Effector memory CD4-positive, alpha-beta T cell (primary cell): ENCODE measurements at regions not wholly inside any gene's neighbourhood (a gene's known extent, or its start where the extent isn't known, plus 50 kb on each side); places are given as distances from the start of the nearest gene placed in this dataset.
"Not testable (repeated sequence)": the region's sequence is repeated elsewhere in the genome, so short reads cannot be mapped to it uniquely, and the experiment has no call there.

ENCODE experiments used
- DNase-seq, 3 donors: peaks; one replicate each; pipeline ENCODE4 v3.0.0-alpha.2; 2020
- H3K27ac ChIP-seq: 2 replicates; pipeline ENCODE4 v1.7.0; 2013; ENCODE audit warnings: mild to moderate bottlenecking, low read length, moderate library complexity; ENCODE audit not compliant: insufficient read depth, poor library complexity, severe bottlenecking
- H3K27me3 ChIP-seq: replicated peaks from 2 replicates; pipeline ENCODE4 v1.7.0; 2013; ENCODE audit warnings: mild to moderate bottlenecking, low read length; ENCODE audit not compliant: insufficient read depth, control insufficient read depth, poor library complexity, severe bottlenecking
- H3K36me3 ChIP-seq: 2 replicates; pipeline ENCODE4 v1.7.0; 2013; ENCODE audit warnings: mild to moderate bottlenecking, low read length, moderate library complexity; ENCODE audit not compliant: control insufficient read depth, insufficient read depth
- H3K4me1 ChIP-seq: 2 replicates; pipeline ENCODE4 v1.7.0; 2013; ENCODE audit warnings: low read length, mild to moderate bottlenecking; ENCODE audit not compliant: control insufficient read depth, insufficient read depth, poor library complexity, severe bottlenecking
- H3K4me3 ChIP-seq: 2 replicates; pipeline ENCODE4 v1.7.0; 2013; ENCODE audit warnings: low read length, low read depth, mild to moderate bottlenecking; ENCODE audit not compliant: insufficient read depth, poor library complexity, severe bottlenecking
- H3K9me3 ChIP-seq: 2 replicates; pipeline ENCODE4 v1.7.0; 2013; ENCODE audit warnings: mild to moderate bottlenecking, low read length, moderate library complexity; ENCODE audit not compliant: control insufficient read depth

GRCh38 chr9:3647652-3648051 lies 121.9 kb upstream of the RFX3 start:
- Histone ChIP-seq H3K4me3 (no peak overlapping the region), H3K27me3 (no peaks in the 10 kb centered on the region), H3K9me3 (no peaks in the 10 kb centered on the region), H3K36me3 (no peaks in the 10 kb centered on the region), H3K4me1 (no peaks in the 10 kb centered on the region), H3K27ac (no peak overlapping the region)
- no peak for DNase-seq

GRCh38 chr9:3646226-3646625 lies 120.4 kb upstream of the RFX3 start:
- H3K36me3 ChIP-seq = no peaks in the 10 kb centered on the region
- H3K4me3 ChIP-seq = no peak overlapping the region
- H3K4me1 ChIP-seq = no peaks in the 10 kb centered on the region
- no peaks in the 10 kb centered on the region for H3K27me3 ChIP-seq
- H3K9me3 ChIP-seq = no peaks in the 10 kb centered on the region
- no peak overlapping the region for H3K27ac ChIP-seq
- DNase-seq = no peak

GRCh38 chr9:3642075-3642474 lies 116.3 kb upstream of the RFX3 start:
- H3K4me3 ChIP-seq, H3K36me3 ChIP-seq, DNase-seq, H3K4me1 ChIP-seq, H3K27ac ChIP-seq, H3K27me3 ChIP-seq, H3K9me3 ChIP-seq: not testable (repeated sequence)

- H3K9me3 ChIP-seq = no peaks in the 10 kb centered on the region
- no peaks in the 10 kb centered on the region for H3K4me1 ChIP-seq
- H3K27ac ChIP-seq = no peak overlapping the region
- no peak for DNase-seq
- H3K27me3 ChIP-seq = no peaks in the 10 kb centered on the region
- H3K36me3 ChIP-seq = no peaks in the 10 kb centered on the region
- H3K4me3 ChIP-seq = no peak overlapping the region
Observed at GRCh38 chr9:3629495-3629894, 103.7 kb upstream of the RFX3 start.

GRCh38 chr9:3628239-3628638 lies 102.4 kb upstream of the RFX3 start:
- no peaks in the 10 kb centered on the region for H3K27me3 ChIP-seq
- H3K9me3 ChIP-seq = no peaks in the 10 kb centered on the region
- no peak overlapping the region for H3K27ac ChIP-seq
- DNase-seq = no peak
- H3K36me3 ChIP-seq = no peaks in the 10 kb centered on the region
- no peak overlapping the region for H3K4me3 ChIP-seq
- no peaks in the 10 kb centered on the region for H3K4me1 ChIP-seq

GRCh38 chr9:3608011-3608410 lies 82.2 kb upstream of the RFX3 start:
- Histone ChIP-seq H3K9me3 (no peaks in the 10 kb centered on the region), H3K27me3 (no peaks in the 10 kb centered on the region), H3K27ac (no peak overlapping the region), H3K36me3 (no peaks in the 10 kb centered on the region), H3K4me1 (no peaks in the 10 kb centered on the region), H3K4me3 (no peak overlapping the region)
- DNase-seq = no peak

- Histone ChIP-seq H3K9me3 (no peaks in the 10 kb centered on the region), H3K36me3 (no peaks in the 10 kb centered on the region), H3K27me3 (no peaks in the 10 kb centered on the region), H3K4me3 (no peak overlapping the region), H3K27ac (no peak overlapping the region), H3K4me1 (no peaks in the 10 kb centered on the region)
- no peak for DNase-seq
Observed at GRCh38 chr9:3600672-3601071, 74.9 kb upstream of the RFX3 start.

GRCh38 chr9:3597792-3598191 lies 72.0 kb upstream of the RFX3 start:
- no peak overlapping the region for H3K27ac ChIP-seq
- H3K4me1 ChIP-seq = no peaks in the 10 kb centered on the region
- no peak overlapping the region for H3K4me3 ChIP-seq
- DNase-seq = no peak
- no peaks in the 10 kb centered on the region for H3K36me3 ChIP-seq
- H3K9me3 ChIP-seq = no peaks in the 10 kb centered on the region
- H3K27me3 ChIP-seq = no peaks in the 10 kb centered on the region

GRCh38 chr9:3586066-3586465 lies 60.3 kb upstream of the RFX3 start:
- H3K36me3 ChIP-seq = no peaks in the 10 kb centered on the region
- H3K9me3 ChIP-seq = no peaks in the 10 kb centered on the region
- no peak overlapping the region for H3K4me3 ChIP-seq
- H3K27ac ChIP-seq = no peak overlapping the region
- H3K27me3 ChIP-seq = no peaks in the 10 kb centered on the region
- no peaks in the 10 kb centered on the region for H3K4me1 ChIP-seq
- DNase-seq = no peak

- no peaks in the 10 kb centered on the region for H3K4me1 ChIP-seq
- H3K27ac ChIP-seq = no peak overlapping the region
- no peaks in the 10 kb centered on the region for H3K9me3 ChIP-seq
- H3K4me3 ChIP-seq = no peak overlapping the region
- no peaks in the 10 kb centered on the region for H3K36me3 ChIP-seq
- DNase-seq = no peak
- no peaks in the 10 kb centered on the region for H3K27me3 ChIP-seq
Observed at GRCh38 chr9:3585606-3586005, 59.8 kb upstream of the RFX3 start.

- no peak for DNase-seq
- H3K9me3 ChIP-seq = no peaks in the 10 kb centered on the region
- no peak overlapping the region for H3K27ac ChIP-seq
Observed at GRCh38 chr9:3578786-3579185, 53.0 kb upstream of the RFX3 start.

More at GRCh38 chr9:3578786-3579185, 53.0 kb upstream of the RFX3 start:
- H3K4me3 ChIP-seq = no peak overlapping the region
- no peaks in the 10 kb centered on the region for H3K36me3 ChIP-seq
- no peaks in the 10 kb centered on the region for H3K27me3 ChIP-seq
- no peaks in the 10 kb centered on the region for H3K4me1 ChIP-seq
